H1 (cell line): ENCODE measurements at regions not wholly inside any gene's neighbourhood (a gene's known extent, or its start where the extent isn't known, plus 50 kb on each side); places are given as distances from the start of the nearest gene placed in this dataset.

Experiments used
- CTCF ChIA-PET: fragments of 300-600 bp; sonication (Branson Sonifier 250); formaldehyde crosslinking; loops from one replicate; lab custom pipeline; 2021; ENCODE audit not compliant: partially characterized antibody; lab: Charles Lee
- POLR2A ChIA-PET: fragments of 300-600 bp; sonication (Branson Sonifier 250); formaldehyde crosslinking; loops from one replicate; lab custom pipeline; 2021; ENCODE audit warnings: inconsistent platforms; ENCODE audit not compliant: partially characterized antibody; lab: Charles Lee
- DNase-seq, 2 experiments: peaks; one replicate each; pipeline versions ENCODE4 v3.0.0 to v3.0.0-alpha.2; 2010 to 2022; ENCODE audit warnings: low spot score in 2 of 2, low read depth in 1 of 2, mixed read lengths in 1 of 2
- FAIRE-seq: peaks from 2 replicates; lab custom pipeline; 2011; peaks lifted over from hg19 to GRCh38; lab: Jason Lieb, UNC
- H2AFZ ChIP-seq: 2 replicates; pipeline ENCODE4 v1.8.1; 2012; ENCODE audit warnings: low read length, inconsistent platforms
- H2AK5ac ChIP-seq: 2 replicates; pipeline ENCODE4 v1.6.1; 2013; ENCODE audit warnings: low read depth, low read length
- H2BK120ac ChIP-seq: replicated peaks from 2 replicates; pipeline ENCODE3; 2013; ENCODE audit warnings: low read depth, low read length, inconsistent platforms
- H2BK12ac ChIP-seq: 2 replicates; pipeline ENCODE4 v1.6.1; 2013; ENCODE audit warnings: low read depth, low read length
- H2BK15ac ChIP-seq: 2 replicates; pipeline ENCODE4 v1.6.1; 2013; ENCODE audit warnings: low read length
- H2BK20ac ChIP-seq: 2 replicates; pipeline ENCODE4 v1.6.1; 2013; ENCODE audit warnings: low read length
- H2BK5ac ChIP-seq: 2 replicates; pipeline ENCODE4 v1.6.1; 2013; ENCODE audit warnings: low read depth, low read length
- H3K14ac ChIP-seq: 2 replicates; pipeline ENCODE4 v1.6.1; 2013; ENCODE audit warnings: inconsistent platforms; ENCODE audit not compliant: insufficient read length
- H3K18ac ChIP-seq: 2 replicates; pipeline ENCODE4 v1.6.1; 2013; ENCODE audit warnings: low read length; ENCODE audit errors: extremely low read depth
- H3K23ac ChIP-seq: 2 replicates; pipeline ENCODE4 v1.6.1; 2013; ENCODE audit warnings: inconsistent platforms; ENCODE audit not compliant: insufficient read length
- H3K23me2 ChIP-seq: 2 replicates; pipeline ENCODE4 v1.6.1; 2013; ENCODE audit warnings: low read depth, low read length
- H3K27ac ChIP-seq: 2 replicates; pipeline ENCODE4 v1.6.1; 2011; ENCODE audit warnings: low read depth, low read length, inconsistent platforms
- H3K27me3 ChIP-seq, 4 experiments: replicated peaks in 1 of 4; 1 replicate in 1 of 4; 2 replicates in 3 of 4; pipeline versions ENCODE4 v1.6.1 to v1.8.1; 2011 to 2013; ENCODE audit warnings: low read length in 3 of 4, mild to moderate bottlenecking in 3 of 4, inconsistent platforms in 2 of 4, mixed read lengths in 2 of 4, moderate library complexity in 1 of 4; ENCODE audit not compliant: control insufficient read depth in 3 of 4, insufficient read depth in 3 of 4; ENCODE audit errors: extremely low read depth in 1 of 4
- H3K36me3 ChIP-seq, 4 experiments: 2 replicates each; pipeline versions ENCODE4 v1.6.1 to v1.8.1; 2011 to 2013; ENCODE audit warnings: mild to moderate bottlenecking in 4 of 4, low read length in 3 of 4, moderate library complexity in 2 of 4, control low read depth in 1 of 4, inconsistent platforms in 1 of 4; ENCODE audit not compliant: insufficient read depth in 4 of 4, control insufficient read depth in 2 of 4
- H3K4ac ChIP-seq: replicated peaks from 2 replicates; pipeline ENCODE3; 2013; ENCODE audit warnings: low read length, low read depth, mixed read lengths, inconsistent platforms; ENCODE audit not compliant: insufficient read length
- H3K4me1 ChIP-seq, 4 experiments: replicated peaks in 1 of 4; 1 replicate in 1 of 4; 2 replicates in 3 of 4; pipeline versions ENCODE4 v1.6.1 to v1.8.1; 2011 to 2013; ENCODE audit warnings: low read length in 3 of 4, inconsistent platforms in 2 of 4, mixed read lengths in 1 of 4; ENCODE audit not compliant: insufficient read depth in 4 of 4, control insufficient read depth in 3 of 4
- H3K4me2 ChIP-seq, 2 experiments: 2 replicates each; pipeline versions ENCODE4 v1.6.1 to v1.8.1; 2011 to 2013; ENCODE audit warnings: low read depth in 2 of 2, low read length in 2 of 2, control low read depth in 1 of 2, inconsistent platforms in 1 of 2, mild to moderate bottlenecking in 1 of 2; ENCODE audit not compliant: insufficient read depth in 1 of 2
- H3K4me3 ChIP-seq, 4 experiments: fragments of 200-600, 300-600 bp in 1 of 4; sonication (generic), shearing (Covaris generic), sonication (Bioruptor Twin) in 1 of 4; 2 replicates each; pipeline versions ENCODE4 v1.5.1 to v1.8.1; 2011 to 2016; ENCODE audit warnings: low read length in 4 of 4, low read depth in 3 of 4, control low read depth in 2 of 4, inconsistent platforms in 2 of 4, mild to moderate bottlenecking in 2 of 4, mixed read lengths in 1 of 4, moderate library complexity in 1 of 4; ENCODE audit not compliant: insufficient read depth in 2 of 4; ENCODE audit errors: extremely low read depth in 1 of 4
- H3K56ac ChIP-seq: replicated peaks from 2 replicates; pipeline ENCODE3; 2013; ENCODE audit warnings: low read depth, mild to moderate bottlenecking, mixed read lengths, low read length, inconsistent platforms; ENCODE audit not compliant: insufficient read length
- H3K79me1 ChIP-seq: 2 replicates; pipeline ENCODE4 v1.6.1; 2013; ENCODE audit warnings: low read depth, low read length, control low read depth
- H3K79me2 ChIP-seq, 2 experiments: 2 replicates each; pipeline versions ENCODE4 v1.6.1 to v1.8.1; 2012 to 2013; ENCODE audit warnings: low read length in 2 of 2, mild to moderate bottlenecking in 2 of 2, inconsistent platforms in 1 of 2; ENCODE audit not compliant: insufficient read depth in 2 of 2, control insufficient read depth in 1 of 2
- H3K9ac ChIP-seq, 4 experiments: replicated peaks in 1 of 4; 1 replicate in 1 of 4; 2 replicates in 3 of 4; pipeline versions ENCODE4 v1.6.1 to v1.8.1; 2011 to 2013; ENCODE audit warnings: low read depth in 3 of 4, low read length in 3 of 4, control low read depth in 2 of 4, mild to moderate bottlenecking in 2 of 4, moderate library complexity in 2 of 4, inconsistent platforms in 1 of 4; ENCODE audit errors: extremely low read depth in 1 of 4
- H3K9me3 ChIP-seq, 2 experiments: 2 replicates each; pipeline versions ENCODE4 v1.6.1 to v1.8.1; 2012 to 2013; ENCODE audit warnings: mild to moderate bottlenecking in 2 of 2, moderate library complexity in 2 of 2, control low read depth in 1 of 2, inconsistent platforms in 1 of 2, low read depth in 1 of 2, low read length in 1 of 2, mixed read lengths in 1 of 2; ENCODE audit not compliant: insufficient read depth in 2 of 2
- H4K20me1 ChIP-seq, 2 experiments: replicated peaks in 1 of 2; 2 replicates each; pipeline versions ENCODE3 to v1.8.1; 2011 to 2013; ENCODE audit warnings: inconsistent platforms in 2 of 2, low read length in 2 of 2, mild to moderate bottlenecking in 1 of 2; ENCODE audit not compliant: insufficient read depth in 2 of 2, control insufficient read depth in 1 of 2
- H4K5ac ChIP-seq: 2 replicates; pipeline ENCODE4 v1.6.1; 2013; ENCODE audit warnings: low read length, low read depth, mixed read lengths, inconsistent platforms; ENCODE audit not compliant: insufficient read length
- H4K8ac ChIP-seq: 2 replicates; pipeline ENCODE4 v1.8.0; 2013; ENCODE audit warnings: mild to moderate bottlenecking, moderate library complexity, low read length, inconsistent platforms; ENCODE audit not compliant: insufficient read depth; ENCODE audit errors: extremely low read depth
- H4K91ac ChIP-seq: replicated peaks from 2 replicates; pipeline ENCODE3; 2013; ENCODE audit warnings: low read length, mixed read lengths, inconsistent platforms; ENCODE audit not compliant: insufficient read length
- ATF2 ChIP-seq: IDR thresholded peaks from 2 replicates; pipeline ENCODE4 v1.6.1; 2012; ENCODE audit warnings: low read length, inconsistent platforms
- BRCA1 ChIP-seq: IDR thresholded peaks from 2 replicates; pipeline ENCODE4 v1.6.1; 2012; ENCODE audit warnings: low read depth, low read length, improper control_type of control experiment
- CREB1 ChIP-seq: IDR thresholded peaks from 2 replicates; pipeline ENCODE4 v1.6.1; 2012; ENCODE audit warnings: inconsistent platforms
- EGR1 ChIP-seq: IDR thresholded peaks from 2 replicates; pipeline ENCODE4 v1.6.1; 2011; ENCODE audit warnings: low read depth, low read length, borderline replicate concordance
- EZH2 ChIP-seq: fragments of 200-600 bp; sonication (generic); IDR thresholded peaks from 2 replicates; pipeline ENCODE4 v1.7.1; 2012; ENCODE audit warnings: low read depth, mild to moderate bottlenecking, moderate library complexity, low read length, inconsistent platforms; ENCODE audit not compliant: severe bottlenecking
- FOSL1 ChIP-seq: IDR thresholded peaks from 2 replicates; pipeline ENCODE4 v1.6.1; 2011; ENCODE audit warnings: mild to moderate bottlenecking, low read depth, low read length, moderate library complexity; ENCODE audit not compliant: insufficient read depth
- GTF2F1 ChIP-seq: IDR thresholded peaks from 2 replicates; pipeline ENCODE4 v1.6.1; 2012; ENCODE audit warnings: low read depth, low read length, improper control_type of control experiment, borderline replicate concordance
- KDM5A ChIP-seq: fragments of 200-600 bp; IDR thresholded peaks from 2 replicates; pipeline ENCODE4 v1.7.1; 2012; ENCODE audit warnings: mild to moderate bottlenecking, low read length, inconsistent platforms, mixed read lengths
- RFX5 ChIP-seq: IDR thresholded peaks from 2 replicates; pipeline ENCODE4 v1.6.1; 2011; ENCODE audit warnings: low read depth, low read length, improper control_type of control experiment, borderline replicate concordance
- RXRA ChIP-seq: IDR thresholded peaks from 2 replicates; pipeline ENCODE4 v1.6.1; 2011; ENCODE audit warnings: low read depth, mild to moderate bottlenecking, low read length, moderate library complexity; ENCODE audit not compliant: insufficient read depth
- SAP30 ChIP-seq: fragments of 300-600 bp; sonication (generic); IDR thresholded peaks from 2 replicates; pipeline ENCODE4 v1.7.1; 2012; ENCODE audit warnings: low read length, moderate library complexity, mild to moderate bottlenecking, inconsistent platforms; ENCODE audit not compliant: insufficient read depth, insufficient replicate concordance
- SP1 ChIP-seq: IDR thresholded peaks from 2 replicates; pipeline ENCODE4 v1.6.1; 2011; ENCODE audit warnings: low read depth, low read length
- TAF7 ChIP-seq: optimal IDR thresholded peaks from 2 replicates; pipeline ENCODE3; 2011; ENCODE audit warnings: low read depth, mild to moderate bottlenecking, inconsistent platforms, low read length, moderate library complexity, borderline replicate concordance
- YY1 ChIP-seq: IDR thresholded peaks from 2 replicates; pipeline ENCODE4 v1.6.1; 2011; ENCODE audit warnings: low read depth, mild to moderate bottlenecking, low read length
- WGBS, 2 experiments: shearing (Covaris generic) in 1 of 2; methylation state at CpG; one replicate each; pipeline versions ENCODE4 v1.1.6 to v1.1.7; 2013 to 2015; ENCODE audit warnings: low lambda C conversion rate in 2 of 2, mixed read lengths in 2 of 2, inconsistent platforms in 1 of 2, low coverage in 1 of 2, missing lambda C conversion rate in 1 of 2; ENCODE audit not compliant: insufficient replicate concordance in 2 of 2, insufficient coverage in 1 of 2, insufficient read length in 1 of 2; ENCODE audit errors: extremely low coverage in 1 of 2, missing lambda C conversion rate in 1 of 2; 5-methylcytosine and 5-hydroxymethylcytosine counted together

GRCh38 chr3:84175449-84175848 lies 783.3 kb upstream of the CADM2 start:
- H4K5ac ChIP-seq = no peak overlapping the region
- no peak overlapping the region for H2BK15ac ChIP-seq
- no peaks in the 10 kb centered on the region for H3K4me1 ChIP-seq
- no peak overlapping the region for H3K9ac ChIP-seq
- H3K9me3 ChIP-seq = 0 out of 4 replicates have a peak, but pooled peaks cover 0 to 4% of the 10 kb centered on the region in 2 experiments
- DNase-seq (no peak), FAIRE-seq (no peak)
- H3K79me1 ChIP-seq = no peaks in the 10 kb centered on the region
- H4K91ac ChIP-seq = no peak overlapping the region
- H3K4ac ChIP-seq = no peak overlapping the region
- ChIA-PET POLR2A (no interaction called here), CTCF (no interaction called here)
- no peak overlapping the region for H2BK5ac ChIP-seq
- no peak overlapping the region for H2AK5ac ChIP-seq
- 91% methylated on average over 5 of the region's 5 CpGs; no CpG with 5 or more reads in 1 of the 2 experiments for WGBS, 2 experiments
- H3K4me2 ChIP-seq = no peak overlapping the region
- no peaks in the 10 kb centered on the region for H3K27me3 ChIP-seq
- no peak overlapping the region for H2BK12ac ChIP-seq
- H3K18ac ChIP-seq = no peak overlapping the region
- no peaks in the 10 kb centered on the region for H3K79me2 ChIP-seq
- H3K36me3 ChIP-seq = no peaks in the 10 kb centered on the region
- no peak overlapping the region for H3K23ac ChIP-seq
- no peak overlapping the region for H3K56ac ChIP-seq
- no peaks in the 10 kb centered on the region for H3K23me2 ChIP-seq
- no peak overlapping the region for H4K8ac ChIP-seq
- no peak overlapping the region for H2BK120ac ChIP-seq
- H4K20me1 ChIP-seq = no peaks in the 10 kb centered on the region
- no peak overlapping the region for H3K4me3 ChIP-seq
- H2AFZ ChIP-seq = no peak overlapping the region
- H3K27ac ChIP-seq = no peak overlapping the region
- no peak overlapping the region for H3K14ac ChIP-seq
- H2BK20ac ChIP-seq = no peak overlapping the region
- TF ChIP-seq KDM5A (no peak), GTF2F1 (no peak), YY1 (no peak), FOSL1 (no peak), EZH2 (no peak), EGR1 (no peak), RFX5 (no peak), SAP30 (no peak), TAF7 (no peak), ATF2 (no peak), CREB1 (no peak), RXRA (no peak), SP1 (no peak), BRCA1 (no peak)
